ENCODE measurements at regions not wholly inside any gene's neighbourhood (a gene's known extent, or its start where the extent isn't known, plus 50 kb on each side); places are given as distances from the start of the nearest gene placed in this dataset.

DNA sequence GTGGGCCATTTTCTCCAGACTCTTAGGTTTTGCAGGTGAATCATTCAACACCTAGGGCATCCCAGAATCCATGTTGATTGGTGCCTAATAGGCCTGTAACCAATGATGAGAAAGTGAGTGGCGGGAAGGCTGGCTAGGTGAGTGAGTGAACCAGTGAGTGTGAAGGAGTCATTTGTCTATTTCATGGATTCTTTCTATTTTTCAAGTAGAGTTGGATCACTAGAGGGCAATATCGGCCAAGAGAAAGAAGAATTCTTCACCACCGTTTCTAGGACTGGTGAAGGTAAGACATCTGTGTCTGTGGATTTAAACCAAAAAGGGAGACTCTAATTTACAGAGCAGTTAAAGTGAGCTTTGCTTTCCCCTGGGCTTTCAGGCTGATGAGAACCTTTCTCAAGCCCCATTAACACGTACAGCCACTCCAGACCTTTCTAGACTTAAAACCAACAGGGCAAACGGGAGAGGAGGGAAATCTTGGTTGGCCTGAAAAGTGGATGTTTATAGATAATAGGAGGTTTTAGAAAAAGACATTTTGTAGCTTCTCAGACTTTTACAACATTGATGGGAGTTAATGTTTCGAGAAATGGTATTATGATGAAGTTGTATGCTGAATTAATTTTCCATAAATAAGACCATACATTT, 114.3 kb upstream of the IL12B start:
- Histone ChIP-seq H3K4me1 (no peaks in the 10 kb centered on the region), H3K4me3 (no peak overlapping the region), H3K9me3 (no peaks in the 10 kb centered on the region), H3K27me3 (no peaks in the 10 kb centered on the region), H3K36me3 (no peaks in the 10 kb centered on the region), H3K27ac (no peak overlapping the region)
- TF ChIP-seq POLR2A (IDR thresholded peaks at IDR 0.05) (no peak), CTCF (IDR thresholded peaks at IDR 0.05) (peak in 2 of 3 donors; percentile 35 to 49)
- intact Hi-C loops (cut with DNase I; ENCODE audit: low total_unique reads) = no loop called here
- DNase-seq (ENCODE audit: low spot score in 2 of 2) = no peak

- Histone ChIP-seq H3K4me1 (no peaks in the 10 kb centered on the region), H3K27me3 (no peaks in the 10 kb centered on the region), H3K9me3 (no peaks in the 10 kb centered on the region), H3K27ac (no peak overlapping the region), H3K4me3 (no peak overlapping the region), H3K36me3 (no peaks in the 10 kb centered on the region)
- TF ChIP-seq POLR2A (IDR thresholded peaks at IDR 0.05) (no peak), CTCF (IDR thresholded peaks at IDR 0.05) (no peak), POLR2AphosphoS5 (IDR thresholded peaks at IDR 0.05) (no peak)
- intact Hi-C loops (cut with DNase I; ENCODE audit: low total_unique reads) = no loop called here
- no peak for DNase-seq (ENCODE audit: low spot score in 2 of 2)
Observed at GRCh38 chr5:159447116-159447515, 116.8 kb upstream of the IL12B start.

- H3K9me3 ChIP-seq = no peaks in the 10 kb centered on the region
- intact Hi-C loops (cut with DNase I; ENCODE audit: low total_unique reads) = no loop called here
- no peaks in the 10 kb centered on the region for H3K27me3 ChIP-seq
- no peak for TF ChIP-seq CTCF (IDR thresholded peaks at IDR 0.05)
- no peak for TF ChIP-seq POLR2AphosphoS5 (IDR thresholded peaks at IDR 0.05)
- TF ChIP-seq POLR2A (IDR thresholded peaks at IDR 0.05) = no peak
- no peak overlapping the region for H3K27ac ChIP-seq
- no peaks in the 10 kb centered on the region for H3K4me1 ChIP-seq
- no peaks in the 10 kb centered on the region for H3K36me3 ChIP-seq
- no peak overlapping the region for H3K4me3 ChIP-seq
- no peak for DNase-seq (ENCODE audit: low spot score in 2 of 2)
Observed at GRCh38 chr5:159448841-159449407, 118.6 kb upstream of the IL12B start.

DNA sequence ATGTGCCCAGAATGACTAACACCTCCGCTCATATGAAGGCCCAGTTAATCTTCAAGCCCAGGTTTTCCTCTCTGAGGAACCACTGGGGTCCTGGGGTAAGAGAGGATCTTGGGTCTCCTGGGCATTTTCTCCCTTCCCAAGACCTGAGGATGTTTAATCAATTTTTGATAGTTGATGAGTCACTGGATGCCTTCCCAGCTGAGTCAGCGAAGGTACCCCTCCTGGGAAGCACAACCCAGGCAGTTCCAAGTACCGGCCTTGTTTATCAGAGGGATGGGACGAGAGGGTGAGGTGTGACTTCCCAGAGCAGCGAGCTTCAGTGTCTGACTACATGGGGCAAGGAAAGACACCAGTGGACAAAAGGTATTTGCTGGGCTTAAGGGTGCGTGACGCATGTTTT, 119.6 kb upstream of the IL12B start:
- TF ChIP-seq POLR2A (IDR thresholded peaks at IDR 0.05) (no peak), POLR2AphosphoS5 (IDR thresholded peaks at IDR 0.05) (no peak), CTCF (IDR thresholded peaks at IDR 0.05) (no peak)

DNA sequence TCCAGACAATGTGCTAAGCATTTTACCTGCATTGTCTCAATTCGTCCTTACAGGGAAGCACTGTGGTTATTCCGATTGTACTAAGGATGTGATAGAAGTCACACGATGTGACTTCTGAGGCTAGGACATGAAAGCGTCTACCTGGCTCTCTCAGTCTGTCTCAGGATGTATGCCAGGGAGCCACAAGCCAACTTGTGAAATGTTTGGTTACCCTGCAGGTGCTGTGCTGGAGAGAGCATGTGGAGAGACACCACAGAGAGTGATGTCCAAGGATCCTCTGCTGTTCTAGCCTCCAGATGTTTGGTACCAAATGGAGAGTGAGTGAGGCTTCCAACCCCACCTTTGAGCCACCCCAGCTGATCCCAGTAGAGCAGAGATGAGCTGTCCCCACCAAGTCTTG, 120.1 kb upstream of the IL12B start:
- intact Hi-C loops (cut with DNase I; ENCODE audit: low total_unique reads) = no loop called here
- no peaks in the 10 kb centered on the region for H3K4me1 ChIP-seq
- H3K4me3 ChIP-seq = no peak overlapping the region
- H3K27me3 ChIP-seq = no peaks in the 10 kb centered on the region
- no peak for TF ChIP-seq POLR2AphosphoS5 (IDR thresholded peaks at IDR 0.05)
- no peak for TF ChIP-seq CTCF (IDR thresholded peaks at IDR 0.05)
- no peak for TF ChIP-seq POLR2A (IDR thresholded peaks at IDR 0.05)
- no peak overlapping the region for H3K27ac ChIP-seq
- no peaks in the 10 kb centered on the region for H3K9me3 ChIP-seq
- H3K36me3 ChIP-seq = no peaks in the 10 kb centered on the region
- no peak for DNase-seq (ENCODE audit: low spot score in 2 of 2)

More for the DNA sequence above, 119.6 kb upstream of the IL12B start:
- intact Hi-C loops (cut with DNase I; ENCODE audit: low total_unique reads) = no loop called here
- no peaks in the 10 kb centered on the region for H3K27me3 ChIP-seq
- no peak overlapping the region for H3K4me3 ChIP-seq
- no peaks in the 10 kb centered on the region for H3K36me3 ChIP-seq
- no peaks in the 10 kb centered on the region for H3K9me3 ChIP-seq
- no peak overlapping the region for H3K27ac ChIP-seq
- no peak for DNase-seq (ENCODE audit: low spot score in 2 of 2)
- no peaks in the 10 kb centered on the region for H3K4me1 ChIP-seq

All from breast epithelium (tissue), 4 donors.